ENCODE measurements at regions not wholly inside any gene's neighbourhood (a gene's known extent, or its start where the extent isn't known, plus 50 kb on each side); places are given as distances from the start of the nearest gene placed in this dataset.

- DNase-seq (ENCODE audit: low read depth, low spot score): no peak
- Mint-ChIP-seq H3K27ac (ENCODE audit: unreplicated experiment) (no peak overlapping the region), H3K4me1 (peaks cover 20% of the 10 kb centered on the region), H3K36me3 (ENCODE audit: low read depth) (peaks cover 6% of the 10 kb centered on the region), H3K27me3 (ENCODE audit: low read depth) (no peaks in the 10 kb centered on the region), H3K9me3 (peaks cover 5% of the 10 kb centered on the region), H3K4me3 (no peak overlapping the region)
- no peak for TF ChIP-seq CTCF (conservative IDR thresholded peaks at IDR 0.05)
Observed at GRCh38 chr2:124988794-124989193, 963.7 kb downstream of the CNTNAP5 start.

DNA sequence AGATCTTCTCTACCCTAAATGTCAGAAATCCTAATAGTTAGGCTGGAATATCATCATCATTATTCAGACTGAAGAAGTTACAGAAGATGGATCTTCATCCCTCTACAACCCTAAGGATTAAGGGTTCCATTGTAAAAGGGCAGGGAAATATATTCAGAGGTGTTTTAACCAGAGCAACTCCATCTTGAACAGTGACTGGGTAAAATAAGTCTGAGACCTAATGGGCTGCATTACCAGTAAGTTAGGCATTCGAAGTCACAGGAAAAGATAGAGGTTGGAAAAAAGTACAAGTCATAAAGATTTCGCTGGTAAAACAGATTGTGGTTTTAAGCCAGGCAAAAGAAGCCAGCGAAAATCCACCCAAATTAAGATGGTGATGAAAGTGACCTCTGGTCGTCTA, 968.7 kb downstream of the CNTNAP5 start:
- Mint-ChIP-seq H3K27ac (ENCODE audit: unreplicated experiment) (no peak overlapping the region), H3K9me3 (peaks cover 8% of the 10 kb centered on the region)

DNA sequence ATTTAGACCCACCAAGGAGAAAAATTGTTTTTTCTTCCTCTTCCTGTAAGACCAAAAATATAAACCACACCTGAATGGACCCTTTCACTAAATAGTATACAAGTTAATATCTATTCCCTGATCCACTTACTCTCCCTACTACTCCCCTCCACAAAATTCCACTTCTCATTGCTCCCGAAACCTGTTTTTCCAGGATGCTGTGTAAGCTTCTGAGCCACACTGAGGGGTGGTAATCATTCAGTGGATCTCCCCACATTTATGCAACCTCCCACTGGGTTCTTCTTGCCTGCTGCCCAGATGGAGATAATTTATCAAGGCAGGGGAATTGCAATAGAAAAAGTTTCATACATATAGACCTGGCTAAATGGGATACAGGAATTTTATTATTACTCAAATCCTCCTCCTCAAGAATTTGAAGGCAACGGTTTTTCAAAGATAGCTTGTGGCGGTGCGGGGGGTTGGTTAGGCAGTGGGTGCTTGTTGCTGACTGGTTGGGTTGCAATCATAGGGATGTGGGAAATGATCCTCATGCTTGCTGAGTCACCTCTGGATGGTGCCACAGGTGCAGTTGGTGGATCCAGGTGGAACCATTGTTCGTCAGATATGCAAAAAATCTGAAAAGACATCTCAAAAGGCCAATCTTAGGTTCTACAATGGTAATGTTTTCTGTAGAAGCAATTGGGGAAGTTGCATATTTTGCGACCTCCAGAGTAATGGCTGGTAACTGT, 970.3 kb downstream of the CNTNAP5 start:
- no peaks in the 10 kb centered on the region for H3K36me3 Mint-ChIP-seq (ENCODE audit: low read depth)
- peaks cover 8% of the 10 kb centered on the region for H3K9me3 Mint-ChIP-seq
- TF ChIP-seq CTCF (conservative IDR thresholded peaks at IDR 0.05): no peak
- H3K4me1 Mint-ChIP-seq: peaks cover 11% of the 10 kb centered on the region
- no peaks in the 10 kb centered on the region for H3K27me3 Mint-ChIP-seq (ENCODE audit: low read depth)
- no peak overlapping the region for H3K4me3 Mint-ChIP-seq
- DNase-seq (ENCODE audit: low read depth, low spot score): no peak
- no peak overlapping the region for H3K27ac Mint-ChIP-seq (ENCODE audit: unreplicated experiment)

More for the DNA sequence above, 968.7 kb downstream of the CNTNAP5 start:
- no peak for TF ChIP-seq CTCF (conservative IDR thresholded peaks at IDR 0.05)
- Mint-ChIP-seq H3K4me1 (peaks cover 11% of the 10 kb centered on the region), H3K36me3 (ENCODE audit: low read depth) (no peaks in the 10 kb centered on the region), H3K4me3 (no peak overlapping the region), H3K27me3 (ENCODE audit: low read depth) (no peaks in the 10 kb centered on the region)
- DNase-seq (ENCODE audit: low read depth, low spot score): no peak

DNA sequence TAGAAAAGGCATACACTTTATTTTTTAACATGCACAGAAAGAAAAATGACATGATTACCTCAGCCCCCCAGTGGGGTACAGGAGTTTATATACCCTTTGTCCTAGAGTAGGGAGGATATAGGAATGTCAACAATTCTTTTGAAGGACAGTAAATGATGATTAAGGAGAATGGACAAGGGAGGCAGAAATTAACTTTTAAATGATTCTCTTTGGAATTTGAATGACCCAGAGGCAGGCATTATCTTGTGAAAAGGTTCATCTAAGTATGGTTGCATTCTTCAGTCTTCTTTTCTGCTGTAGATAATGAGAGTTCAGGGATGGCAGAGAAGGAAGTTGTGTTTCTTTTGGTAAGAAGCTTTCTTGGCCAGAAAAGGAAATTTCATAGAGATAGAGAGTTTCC, 971.3 kb downstream of the CNTNAP5 start:
- no peaks in the 10 kb centered on the region for H3K27me3 Mint-ChIP-seq (ENCODE audit: low read depth)
- DNase-seq (ENCODE audit: low read depth, low spot score): no peak
- no peak overlapping the region for H3K27ac Mint-ChIP-seq (ENCODE audit: unreplicated experiment)
- H3K36me3 Mint-ChIP-seq (ENCODE audit: low read depth): no peaks in the 10 kb centered on the region
- TF ChIP-seq CTCF (conservative IDR thresholded peaks at IDR 0.05): no peak
- no peak overlapping the region for H3K4me3 Mint-ChIP-seq
- H3K4me1 Mint-ChIP-seq: peaks cover 11% of the 10 kb centered on the region
- H3K9me3 Mint-ChIP-seq: peaks cover 8% of the 10 kb centered on the region

DNA sequence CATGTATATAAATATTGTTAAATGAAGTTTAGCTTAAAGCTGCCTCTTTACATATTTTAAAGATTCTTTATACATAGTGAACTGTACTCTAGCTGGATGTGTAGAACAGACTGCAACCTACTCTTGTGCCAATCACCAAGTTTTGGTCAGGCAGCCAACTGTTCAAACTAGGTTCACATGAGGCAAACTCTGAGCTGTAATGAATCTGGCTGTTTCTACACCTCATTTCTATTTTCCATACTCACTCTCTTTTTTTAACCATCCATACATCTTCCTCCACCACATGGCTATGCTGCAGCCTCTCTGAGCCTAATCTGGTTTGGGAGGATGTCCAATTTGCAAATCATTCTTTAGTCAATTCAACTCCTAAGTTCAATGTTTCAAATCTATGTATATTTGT, 974.8 kb downstream of the CNTNAP5 start:
- H3K27ac Mint-ChIP-seq (ENCODE audit: unreplicated experiment): no peak overlapping the region
- no peak for TF ChIP-seq CTCF (conservative IDR thresholded peaks at IDR 0.05)
- H3K9me3 Mint-ChIP-seq: peaks cover 8% of the 10 kb centered on the region
- no peaks in the 10 kb centered on the region for H3K36me3 Mint-ChIP-seq (ENCODE audit: low read depth)
- H3K4me1 Mint-ChIP-seq: peaks cover 11% of the 10 kb centered on the region
- DNase-seq (ENCODE audit: low read depth, low spot score): no peak
- no peaks in the 10 kb centered on the region for H3K27me3 Mint-ChIP-seq (ENCODE audit: low read depth)
- no peak overlapping the region for H3K4me3 Mint-ChIP-seq

Measured in neural crest cell (in vitro differentiated cells).